ENCODE measurements at regions not wholly inside any gene's neighbourhood (a gene's known extent, or its start where the extent isn't known, plus 50 kb on each side); places are given as distances from the start of the nearest gene placed in this dataset.
"Not testable (repeated sequence)": the region's sequence is repeated elsewhere in the genome, so short reads cannot be mapped to it uniquely, and the experiment has no call there.

GRCh38 chr7:156036153-156036552, 223.9 kb upstream of the SHH start:
- Mint-ChIP-seq H3K27me3 (no peaks in the 10 kb centered on the region), H3K36me3 (ENCODE audit: low read depth) (no peaks in the 10 kb centered on the region), H3K4me3 (no peak overlapping the region), H3K9me3 (peaks cover 6% of the 10 kb centered on the region), H3K4me1 (ENCODE audit: low read depth) (peaks cover 4% of the 10 kb centered on the region), H3K27ac (no peak overlapping the region)
- no peak for TF ChIP-seq CTCF (IDR thresholded peaks at IDR 0.05)
- CTCF ChIA-PET = no interaction called here
- no peak for ATAC-seq
- intact Hi-C loops (cut with micrococcal nuclease) = no loop called here
- no peak for DNase-seq
- POLR2A ChIA-PET = no interaction called here

DNA sequence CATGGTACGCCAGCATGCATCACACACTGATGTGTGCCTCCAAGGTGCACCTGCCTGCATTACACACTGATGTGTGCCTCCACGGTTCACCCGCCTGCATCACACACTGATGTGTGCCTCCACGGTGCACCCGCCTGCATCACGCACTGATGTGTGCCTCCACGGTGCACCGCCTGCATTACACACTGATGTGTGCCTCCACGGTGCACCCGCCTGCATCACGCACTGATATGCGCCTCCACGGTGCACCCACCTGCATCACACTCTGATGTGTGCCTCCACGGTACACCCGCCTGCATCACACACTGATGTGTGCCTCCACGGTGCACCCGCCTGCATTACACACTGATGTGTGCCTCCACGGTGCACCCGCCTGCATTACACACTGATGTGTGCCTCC, 223.1 kb upstream of the SHH start:
- CTCF ChIA-PET; H3K4me3 Mint-ChIP-seq; H3K4me1 Mint-ChIP-seq (ENCODE audit: low read depth); DNase-seq; H3K9me3 Mint-ChIP-seq; ATAC-seq; H3K27me3 Mint-ChIP-seq; H3K36me3 Mint-ChIP-seq (ENCODE audit: low read depth); intact Hi-C loops (cut with micrococcal nuclease); POLR2A ChIA-PET; H3K27ac Mint-ChIP-seq: not testable (repeated sequence)

- Mint-ChIP-seq H3K36me3 (ENCODE audit: low read depth) (no peaks in the 10 kb centered on the region), H3K4me1 (ENCODE audit: low read depth) (peaks cover 4% of the 10 kb centered on the region), H3K4me3 (no peak overlapping the region), H3K27me3 (no peaks in the 10 kb centered on the region), H3K9me3 (peaks cover 6% of the 10 kb centered on the region), H3K27ac (no peak overlapping the region)
- ChIA-PET POLR2A (no interaction called here), CTCF (no interaction called here)
- intact Hi-C loops (cut with micrococcal nuclease) = no loop called here
- ATAC-seq (no peak), DNase-seq (no peak)
- no peak for TF ChIP-seq CTCF (IDR thresholded peaks at IDR 0.05)
Measured at GRCh38 chr7:156034397-156034796, 222.1 kb upstream of the SHH start.

DNA sequence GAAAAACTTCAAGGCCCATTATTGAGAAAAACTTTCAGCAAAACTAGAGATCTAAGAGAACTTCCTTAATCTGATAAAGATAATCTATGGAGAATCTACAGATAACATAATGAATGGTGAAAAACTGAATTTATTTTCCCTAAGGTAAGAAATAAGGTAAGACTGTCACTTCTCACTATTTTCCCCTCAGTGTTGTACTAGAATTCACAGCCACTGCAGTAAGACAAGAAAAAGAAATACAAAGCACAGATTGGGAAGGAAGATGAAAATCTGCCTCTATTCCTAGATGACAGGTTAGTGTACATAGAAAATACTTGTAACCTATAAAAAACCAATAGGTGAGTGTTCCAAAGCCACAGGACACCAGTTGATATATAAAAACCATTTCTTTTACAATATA, 220.7 kb upstream of the SHH start:
- POLR2A ChIA-PET = no interaction called here
- H3K4me3 Mint-ChIP-seq = no peak overlapping the region
- H3K36me3 Mint-ChIP-seq (ENCODE audit: low read depth) = no peaks in the 10 kb centered on the region
- intact Hi-C loops (cut with micrococcal nuclease) = no loop called here
- H3K27ac Mint-ChIP-seq = no peak overlapping the region
- peaks cover 4% of the 10 kb centered on the region for H3K4me1 Mint-ChIP-seq (ENCODE audit: low read depth)
- DNase-seq (no peak), ATAC-seq (no peak)
- peaks cover 6% of the 10 kb centered on the region for H3K9me3 Mint-ChIP-seq
- TF ChIP-seq CTCF (IDR thresholded peaks at IDR 0.05) = no peak
- CTCF ChIA-PET = no interaction called here
- H3K27me3 Mint-ChIP-seq = no peaks in the 10 kb centered on the region

DNA sequence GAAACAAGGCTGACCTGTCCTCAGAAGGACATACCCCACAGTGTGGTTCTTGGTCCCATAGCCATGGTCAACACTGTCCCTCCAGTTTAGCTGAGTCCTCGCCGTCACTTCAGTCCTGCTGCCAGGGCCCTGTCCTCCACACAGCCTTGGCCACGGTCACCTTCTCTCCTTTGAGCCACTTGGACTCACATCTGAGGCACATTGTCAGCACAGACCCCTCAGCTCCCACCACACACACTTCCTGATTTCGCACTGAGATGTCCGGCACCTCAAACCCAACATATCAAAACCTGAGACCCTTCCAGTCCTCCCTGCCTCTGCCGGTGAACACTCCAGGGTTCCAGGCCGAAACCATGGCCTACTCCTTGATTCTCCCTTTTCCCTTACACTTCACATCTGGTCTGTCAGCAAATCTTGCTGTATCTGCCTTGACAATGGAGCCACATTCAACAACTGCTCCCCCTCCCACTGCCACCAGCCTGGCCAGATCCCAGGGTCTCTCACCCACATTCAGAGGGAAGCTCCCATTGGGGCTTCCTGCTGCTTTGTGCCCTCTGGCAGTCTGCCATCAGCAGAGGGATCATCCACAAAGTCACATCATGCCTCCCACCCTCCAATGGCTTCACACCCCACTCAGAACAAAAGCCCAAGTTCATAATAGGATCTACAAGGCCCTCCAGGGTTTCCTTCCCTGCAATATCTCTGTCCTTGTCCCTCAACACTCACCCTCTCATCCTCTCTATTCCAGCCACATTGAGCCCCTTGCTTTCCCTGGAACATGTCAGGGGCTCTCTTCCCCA, 219.6 kb upstream of the SHH start:
- ATAC-seq = no peak
- TF ChIP-seq CTCF (IDR thresholded peaks at IDR 0.05) = no peak
- H3K9me3 Mint-ChIP-seq = peaks cover 6% of the 10 kb centered on the region
- H3K4me3 Mint-ChIP-seq = no peak overlapping the region
- no peaks in the 10 kb centered on the region for H3K36me3 Mint-ChIP-seq (ENCODE audit: low read depth)
- CTCF ChIA-PET = no interaction called here
- DNase-seq = no peak
- H3K4me1 Mint-ChIP-seq (ENCODE audit: low read depth) = peaks cover 4% of the 10 kb centered on the region
- intact Hi-C loops (cut with micrococcal nuclease) = no loop called here
- H3K27ac Mint-ChIP-seq = no peak overlapping the region
- POLR2A ChIA-PET = no interaction called here
- no peaks in the 10 kb centered on the region for H3K27me3 Mint-ChIP-seq
